CD4-positive, alpha-beta T cell (primary cell): ENCODE measurements at regions not wholly inside any gene's neighbourhood (a gene's known extent, or its start where the extent isn't known, plus 50 kb on each side); places are given as distances from the start of the nearest gene placed in this dataset.

Source experiments
- ATAC-seq: fragments of 200-7000 bp; cut with Tn5 transposase; one replicate; pipeline ENCODE4 v1.10.0; 2022; ENCODE audit warnings: mild to moderate bottlenecking; ENCODE audit not compliant: poor library complexity
- CTCF ChIA-PET: fragments of 350-600 bp; sonication (Branson Sonifier 250); formaldehyde crosslinking; loops from one replicate; lab custom pipeline; 2021; ENCODE audit warnings: antibody characterized with exemption, inconsistent platforms; lab: Charles Lee
- POLR2A ChIA-PET: fragments of 350-600 bp; sonication (Branson Sonifier 250); formaldehyde crosslinking; loops from one replicate; lab custom pipeline; 2021; ENCODE audit warnings: antibody characterized with exemption, inconsistent platforms; lab: Charles Lee
- DNase-seq, 14 experiments: peaks; one replicate each; pipeline ENCODE4 v3.0.0-alpha.2; 2013 to 2020; ENCODE audit warnings: mixed read lengths in 2 of 14
- H3K27ac ChIP-seq, 2 donors: one replicate each; pipeline versions ENCODE4 v1.5.1 to v1.7.0; 2013; ENCODE audit warnings: low read length in 2 of 2, low read depth in 1 of 2, mild to moderate bottlenecking in 1 of 2
- H3K27me3 ChIP-seq, 2 experiments: 1 replicate in 1 of 2; 2 replicates in 1 of 2; pipeline versions ENCODE4 v1.6.1 to v1.7.0; 2013; ENCODE audit warnings: low read length in 2 of 2, control low read depth in 1 of 2, mild to moderate bottlenecking in 1 of 2, moderate library complexity in 1 of 2; ENCODE audit not compliant: insufficient read depth in 2 of 2, control insufficient read depth in 1 of 2
- H3K36me3 ChIP-seq: one replicate; pipeline ENCODE4 v1.6.1; 2013; ENCODE audit warnings: low read length, control low read depth; ENCODE audit not compliant: insufficient read depth
- H3K4me1 ChIP-seq: one replicate; pipeline ENCODE4 v1.6.1; 2013; ENCODE audit warnings: low read length, control low read depth; ENCODE audit not compliant: insufficient read depth
- H3K4me3 ChIP-seq: one replicate; pipeline ENCODE4 v1.5.1; 2013; ENCODE audit warnings: mild to moderate bottlenecking, low read length, moderate library complexity
- H3K9me3 ChIP-seq, 2 experiments: 1 replicate in 1 of 2; 2 replicates in 1 of 2; pipeline versions ENCODE4 v1.6.1 to v1.7.0; 2013; ENCODE audit warnings: low read length in 2 of 2, mild to moderate bottlenecking in 2 of 2, control low read depth in 1 of 2, moderate library complexity in 1 of 2; ENCODE audit not compliant: control insufficient read depth in 1 of 2, insufficient read depth in 1 of 2
- H3K27ac Mint-ChIP-seq: one replicate; pipeline ENCODE4 v1.8.0; 2020; ENCODE audit warnings: mixed read lengths
- H3K27me3 Mint-ChIP-seq: one replicate; pipeline ENCODE4 v1.8.0; 2021; ENCODE audit warnings: mixed read lengths
- H3K36me3 Mint-ChIP-seq: one replicate; pipeline ENCODE4 v1.8.0; 2021; ENCODE audit warnings: low read depth, mixed read lengths
- H3K4me1 Mint-ChIP-seq: one replicate; pipeline ENCODE4 v1.8.0; 2021; ENCODE audit warnings: low read depth, mixed read lengths
- H3K4me3 Mint-ChIP-seq: one replicate; pipeline ENCODE4 v1.8.0; 2020; ENCODE audit warnings: mild to moderate bottlenecking, mixed read lengths
- H3K9me3 Mint-ChIP-seq: one replicate; pipeline ENCODE4 v1.8.0; 2020; ENCODE audit warnings: mixed read lengths
- intact Hi-C, 2 experiments: fragments of 100-400 bp; cut with DNase I in 1 of 2; cut with micrococcal nuclease in 1 of 2; formaldehyde crosslinking; loops; one replicate each; pipeline versions ENCODE4 v1.15.1 to v1.9.0; 2023 to 2025; cut with DNase I, micrococcal nuclease
- TF ChIP-seq, protein P1 (sequence below): fragments of 200-600 bp; IDR thresholded peaks from one replicate; pipeline ENCODE4 v1.8.0; 2022; ENCODE audit warnings: antibody characterized with exemption, mild to moderate bottlenecking

DNA sequence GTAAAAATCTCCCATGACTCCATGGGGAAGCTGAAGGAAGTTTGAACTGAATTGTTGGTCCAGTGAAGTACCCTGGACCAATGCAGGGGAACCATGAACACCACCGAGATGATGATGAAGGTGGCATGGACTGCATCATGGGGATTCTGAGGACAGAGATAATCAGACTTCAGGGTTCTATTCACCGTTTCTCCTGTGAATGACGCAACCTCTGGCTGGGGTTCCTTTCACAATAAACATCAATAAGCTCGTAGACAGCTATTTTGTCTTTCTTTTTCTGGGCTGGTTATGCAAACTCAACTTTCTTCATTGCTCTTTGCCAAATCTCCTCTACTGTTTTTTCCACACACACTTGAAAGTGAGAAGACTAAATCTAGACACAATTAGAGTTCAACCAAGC lies 87.9 kb upstream of the NKX2-2 start:
- ChIA-PET POLR2A (no interaction called here), CTCF (no interaction called here)
- TF ChIP-seq, protein P1, sequence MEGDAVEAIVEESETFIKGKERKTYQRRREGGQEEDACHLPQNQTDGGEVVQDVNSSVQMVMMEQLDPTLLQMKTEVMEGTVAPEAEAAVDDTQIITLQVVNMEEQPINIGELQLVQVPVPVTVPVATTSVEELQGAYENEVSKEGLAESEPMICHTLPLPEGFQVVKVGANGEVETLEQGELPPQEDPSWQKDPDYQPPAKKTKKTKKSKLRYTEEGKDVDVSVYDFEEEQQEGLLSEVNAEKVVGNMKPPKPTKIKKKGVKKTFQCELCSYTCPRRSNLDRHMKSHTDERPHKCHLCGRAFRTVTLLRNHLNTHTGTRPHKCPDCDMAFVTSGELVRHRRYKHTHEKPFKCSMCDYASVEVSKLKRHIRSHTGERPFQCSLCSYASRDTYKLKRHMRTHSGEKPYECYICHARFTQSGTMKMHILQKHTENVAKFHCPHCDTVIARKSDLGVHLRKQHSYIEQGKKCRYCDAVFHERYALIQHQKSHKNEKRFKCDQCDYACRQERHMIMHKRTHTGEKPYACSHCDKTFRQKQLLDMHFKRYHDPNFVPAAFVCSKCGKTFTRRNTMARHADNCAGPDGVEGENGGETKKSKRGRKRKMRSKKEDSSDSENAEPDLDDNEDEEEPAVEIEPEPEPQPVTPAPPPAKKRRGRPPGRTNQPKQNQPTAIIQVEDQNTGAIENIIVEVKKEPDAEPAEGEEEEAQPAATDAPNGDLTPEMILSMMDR = no peak
- intact Hi-C loops = no loop called here
- no peaks in the 10 kb centered on the region for H3K4me1 Mint-ChIP-seq
- H3K4me3 Mint-ChIP-seq = no peak overlapping the region
- peaks cover 5% of the 10 kb centered on the region for H3K9me3 Mint-ChIP-seq
- Histone ChIP-seq H3K27ac (no peak overlapping the region), H3K9me3 (peaks cover 12 to 22% of the 10 kb centered on the region in 2 experiments), H3K4me1 (no peaks in the 10 kb centered on the region), H3K27me3 (peaks cover 2 to 4% of the 10 kb centered on the region in 2 experiments), H3K4me3 (no peak overlapping the region), H3K36me3 (no peaks in the 10 kb centered on the region)
- DNase-seq (no peak), ATAC-seq (no peak)
- H3K27ac Mint-ChIP-seq = no peak overlapping the region
- peaks cover 39% of the 10 kb centered on the region for H3K27me3 Mint-ChIP-seq
- no peaks in the 10 kb centered on the region for H3K36me3 Mint-ChIP-seq

GRCh38 chr20:21586682-21587081 lies 72.8 kb upstream of the NKX2-2 start:
- POLR2A ChIA-PET = no interaction called here
- intact Hi-C loops = no loop called here
- H3K4me3 ChIP-seq = no peak overlapping the region
- Mint-ChIP-seq H3K9me3 (no peaks in the 10 kb centered on the region), H3K36me3 (no peaks in the 10 kb centered on the region), H3K4me1 (no peaks in the 10 kb centered on the region), H3K27me3 (peaks cover 46% of the 10 kb centered on the region), H3K4me3 (no peak overlapping the region), H3K27ac (no peak overlapping the region)
- TF ChIP-seq, protein P1 = no peak
- H3K4me1 ChIP-seq = no peaks in the 10 kb centered on the region
- DNase-seq (no peak), ATAC-seq (no peak)
- no peaks in the 10 kb centered on the region for H3K36me3 ChIP-seq
- peaks cover 6% of the 10 kb centered on the region in 2 experiments for H3K27me3 ChIP-seq
- no peaks in the 10 kb centered on the region for H3K9me3 ChIP-seq
- no peak overlapping the region for H3K27ac ChIP-seq
- CTCF ChIA-PET = no interaction called here

GRCh38 chr20:21583486-21584168 lies 69.8 kb upstream of the NKX2-2 start:
- ChIA-PET POLR2A (no interaction called here), CTCF (interaction anchor here (0.9 to 1.2 kb wide), 2 partner anchors 12 to 78 kb away, joined by 3 read pairs; no protein-coding TSS in a partner anchor)
- Histone ChIP-seq H3K27me3 (peaks cover 6 to 8% of the 10 kb centered on the region in 2 experiments), H3K36me3 (no peaks in the 10 kb centered on the region), H3K4me3 (no peak overlapping the region), H3K4me1 (no peaks in the 10 kb centered on the region), H3K9me3 (no peaks in the 10 kb centered on the region), H3K27ac (no peak overlapping the region)
- Mint-ChIP-seq H3K27ac (no peak overlapping the region), H3K9me3 (no peaks in the 10 kb centered on the region), H3K4me3 (no peak overlapping the region), H3K36me3 (no peaks in the 10 kb centered on the region), H3K4me1 (no peaks in the 10 kb centered on the region), H3K27me3 (peaks cover 50% of the 10 kb centered on the region)
- DNase-seq (no peak), ATAC-seq (no peak)
- TF ChIP-seq, protein P1 = no peak
- intact Hi-C loops = no loop called here
